A549 (cell line): ENCODE measurements at regions not wholly inside any gene's neighbourhood (a gene's known extent, or its start where the extent isn't known, plus 50 kb on each side); places are given as distances from the start of the nearest gene placed in this dataset.

ENCODE experiments used
- CHD2 ChIP-seq: fragments of 150-350 bp; IDR thresholded peaks from 2 replicates; pipeline ENCODE4 v1.6.1; 2014; ENCODE audit warnings: low read length; ENCODE audit not compliant: partially characterized antibody
- EHF ChIP-seq: fragments of 250-450 bp; sonication (Bioruptor Pico); IDR thresholded peaks from 2 replicates; pipeline ENCODE4 v1.5.0; 2020; ENCODE audit warnings: mild to moderate bottlenecking
- EP300 ChIP-seq, 2 experiments: fragments of >200 bp; sonication (Bioruptor Twin); formaldehyde crosslinking; IDR thresholded peaks; 2 replicates in 1 of 2; 3 replicates in 1 of 2; pipeline ENCODE4 v1.6.1; 2016 to 2017
- FOSB ChIP-seq: fragments of 250-450 bp; sonication (Bioruptor Pico); IDR thresholded peaks from 2 replicates; pipeline ENCODE4 v1.5.0; 2020; ENCODE audit warnings: mild to moderate bottlenecking, moderate library complexity
- MYC ChIP-seq: IDR thresholded peaks from 2 replicates; pipeline ENCODE4 v1.6.1; 2012; ENCODE audit warnings: mild to moderate bottlenecking, inconsistent platforms, low read length, improper control_type of control experiment, borderline replicate concordance
- NR3C1 ChIP-seq: fragments of >200 bp; sonication (Bioruptor Twin); formaldehyde crosslinking; IDR thresholded peaks from 3 replicates; pipeline ENCODE4 v1.6.1; 2017
- POLR2A ChIP-seq: IDR thresholded peaks from 2 replicates; pipeline ENCODE4 v1.6.1; 2012; ENCODE audit warnings: mild to moderate bottlenecking, low read length
- RAD21 ChIP-seq, 2 experiments: fragments of >200 bp in 1 of 2; sonication (Bioruptor Twin) in 1 of 2; formaldehyde crosslinking in 1 of 2; IDR thresholded peaks in 1 of 2; conservative IDR thresholded peaks in 1 of 2; 2 replicates in 1 of 2; 3 replicates in 1 of 2; pipeline ENCODE4 v1.6.1; 2012 to 2018; ENCODE audit warnings: inconsistent platforms in 1 of 2
- RCOR1 ChIP-seq: fragments of 150-350 bp; IDR thresholded peaks from 2 replicates; pipeline ENCODE4 v1.6.1; 2014; ENCODE audit warnings: antibody characterized with exemption, low read length, low read depth
- RFX5 ChIP-seq: fragments of 450-650 bp; IDR thresholded peaks from 2 replicates; pipeline ENCODE4 v1.7.1; 2014; ENCODE audit warnings: antibody characterized with exemption, mild to moderate bottlenecking, moderate library complexity
- TF ChIP-seq, protein P1 (sequence below): fragments of >200 bp; sonication (Bioruptor Twin); formaldehyde crosslinking; IDR thresholded peaks from 3 replicates; pipeline ENCODE4 v1.5.1; 2016
- TF ChIP-seq, protein P2 (sequence below): IDR thresholded peaks from 2 replicates; pipeline ENCODE4 v1.6.1; 2012
- TF ChIP-seq, protein P3 (sequence below): IDR thresholded peaks from 2 replicates; pipeline ENCODE4 v1.6.1; 2012
- TF ChIP-seq, protein P4 (sequence below): fragments of 200-600 bp; sonication (generic); IDR thresholded peaks from 2 replicates; pipeline ENCODE4 v1.6.1; 2016; ENCODE audit warnings: antibody characterized with exemption, mild to moderate bottlenecking, moderate library complexity

DNA sequence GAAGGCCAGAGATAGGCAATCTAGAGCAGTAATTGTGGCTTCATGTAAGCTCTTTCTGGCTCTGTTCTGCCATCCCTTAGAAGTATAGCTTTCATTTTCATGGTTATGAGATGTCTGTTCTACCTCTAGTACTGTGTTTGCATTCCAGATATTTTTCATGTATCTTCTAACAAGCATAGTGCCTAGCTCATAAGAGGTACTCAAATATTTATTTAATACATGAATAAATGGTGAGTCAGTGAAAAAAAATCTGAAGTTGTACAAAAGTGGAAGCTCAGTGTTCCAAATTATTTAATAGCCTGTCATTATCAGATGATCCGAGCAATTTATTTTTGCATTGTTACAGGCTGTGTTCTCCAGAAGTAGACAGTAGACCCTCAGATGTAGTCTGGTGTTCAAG is 64.3 kb downstream of the OXSM start:
- TF ChIP-seq, protein P1, sequence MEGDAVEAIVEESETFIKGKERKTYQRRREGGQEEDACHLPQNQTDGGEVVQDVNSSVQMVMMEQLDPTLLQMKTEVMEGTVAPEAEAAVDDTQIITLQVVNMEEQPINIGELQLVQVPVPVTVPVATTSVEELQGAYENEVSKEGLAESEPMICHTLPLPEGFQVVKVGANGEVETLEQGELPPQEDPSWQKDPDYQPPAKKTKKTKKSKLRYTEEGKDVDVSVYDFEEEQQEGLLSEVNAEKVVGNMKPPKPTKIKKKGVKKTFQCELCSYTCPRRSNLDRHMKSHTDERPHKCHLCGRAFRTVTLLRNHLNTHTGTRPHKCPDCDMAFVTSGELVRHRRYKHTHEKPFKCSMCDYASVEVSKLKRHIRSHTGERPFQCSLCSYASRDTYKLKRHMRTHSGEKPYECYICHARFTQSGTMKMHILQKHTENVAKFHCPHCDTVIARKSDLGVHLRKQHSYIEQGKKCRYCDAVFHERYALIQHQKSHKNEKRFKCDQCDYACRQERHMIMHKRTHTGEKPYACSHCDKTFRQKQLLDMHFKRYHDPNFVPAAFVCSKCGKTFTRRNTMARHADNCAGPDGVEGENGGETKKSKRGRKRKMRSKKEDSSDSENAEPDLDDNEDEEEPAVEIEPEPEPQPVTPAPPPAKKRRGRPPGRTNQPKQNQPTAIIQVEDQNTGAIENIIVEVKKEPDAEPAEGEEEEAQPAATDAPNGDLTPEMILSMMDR, result no peak
- TF ChIP-seq MYC, result no peak
- TF ChIP-seq POLR2A, result no peak
- no peak for TF ChIP-seq RFX5
- TF ChIP-seq, protein P2, sequence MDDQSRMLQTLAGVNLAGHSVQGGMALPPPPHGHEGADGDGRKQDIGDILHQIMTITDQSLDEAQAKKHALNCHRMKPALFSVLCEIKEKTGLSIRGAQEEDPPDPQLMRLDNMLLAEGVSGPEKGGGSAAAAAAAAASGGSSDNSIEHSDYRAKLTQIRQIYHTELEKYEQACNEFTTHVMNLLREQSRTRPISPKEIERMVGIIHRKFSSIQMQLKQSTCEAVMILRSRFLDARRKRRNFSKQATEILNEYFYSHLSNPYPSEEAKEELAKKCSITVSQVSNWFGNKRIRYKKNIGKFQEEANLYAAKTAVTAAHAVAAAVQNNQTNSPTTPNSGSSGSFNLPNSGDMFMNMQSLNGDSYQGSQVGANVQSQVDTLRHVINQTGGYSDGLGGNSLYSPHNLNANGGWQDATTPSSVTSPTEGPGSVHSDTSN, result no peak
- TF ChIP-seq EP300 (IDR thresholded peaks at IDR 0.05), result no peak
- no peak for TF ChIP-seq EHF
- TF ChIP-seq, protein P3, sequence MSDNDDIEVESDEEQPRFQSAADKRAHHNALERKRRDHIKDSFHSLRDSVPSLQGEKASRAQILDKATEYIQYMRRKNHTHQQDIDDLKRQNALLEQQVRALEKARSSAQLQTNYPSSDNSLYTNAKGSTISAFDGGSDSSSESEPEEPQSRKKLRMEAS, result no peak
- TF ChIP-seq RCOR1, result no peak
- TF ChIP-seq, protein P4, sequence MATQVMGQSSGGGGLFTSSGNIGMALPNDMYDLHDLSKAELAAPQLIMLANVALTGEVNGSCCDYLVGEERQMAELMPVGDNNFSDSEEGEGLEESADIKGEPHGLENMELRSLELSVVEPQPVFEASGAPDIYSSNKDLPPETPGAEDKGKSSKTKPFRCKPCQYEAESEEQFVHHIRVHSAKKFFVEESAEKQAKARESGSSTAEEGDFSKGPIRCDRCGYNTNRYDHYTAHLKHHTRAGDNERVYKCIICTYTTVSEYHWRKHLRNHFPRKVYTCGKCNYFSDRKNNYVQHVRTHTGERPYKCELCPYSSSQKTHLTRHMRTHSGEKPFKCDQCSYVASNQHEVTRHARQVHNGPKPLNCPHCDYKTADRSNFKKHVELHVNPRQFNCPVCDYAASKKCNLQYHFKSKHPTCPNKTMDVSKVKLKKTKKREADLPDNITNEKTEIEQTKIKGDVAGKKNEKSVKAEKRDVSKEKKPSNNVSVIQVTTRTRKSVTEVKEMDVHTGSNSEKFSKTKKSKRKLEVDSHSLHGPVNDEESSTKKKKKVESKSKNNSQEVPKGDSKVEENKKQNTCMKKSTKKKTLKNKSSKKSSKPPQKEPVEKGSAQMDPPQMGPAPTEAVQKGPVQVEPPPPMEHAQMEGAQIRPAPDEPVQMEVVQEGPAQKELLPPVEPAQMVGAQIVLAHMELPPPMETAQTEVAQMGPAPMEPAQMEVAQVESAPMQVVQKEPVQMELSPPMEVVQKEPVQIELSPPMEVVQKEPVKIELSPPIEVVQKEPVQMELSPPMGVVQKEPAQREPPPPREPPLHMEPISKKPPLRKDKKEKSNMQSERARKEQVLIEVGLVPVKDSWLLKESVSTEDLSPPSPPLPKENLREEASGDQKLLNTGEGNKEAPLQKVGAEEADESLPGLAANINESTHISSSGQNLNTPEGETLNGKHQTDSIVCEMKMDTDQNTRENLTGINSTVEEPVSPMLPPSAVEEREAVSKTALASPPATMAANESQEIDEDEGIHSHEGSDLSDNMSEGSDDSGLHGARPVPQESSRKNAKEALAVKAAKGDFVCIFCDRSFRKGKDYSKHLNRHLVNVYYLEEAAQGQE, result no peak
- no peak for TF ChIP-seq NR3C1
- TF ChIP-seq RAD21 (conservative IDR thresholded peaks at IDR 0.05 in 1 of 2, IDR thresholded peaks at IDR 0.05 in 1 of 2), result no peak
- TF ChIP-seq FOSB (CRISPR knock-in tag), result no peak
- TF ChIP-seq CHD2, result no peak
